NCI-H128 (cell line): ENCODE measurements at regions not wholly inside any gene's neighbourhood (a gene's known extent, or its start where the extent isn't known, plus 50 kb on each side); places are given as distances from the start of the nearest gene placed in this dataset.

Experiments used
- DNase-seq: peaks from one replicate; lab custom pipeline; 2025; ENCODE audit not compliant: unreplicated experiment; lab: John Stamatoyannopoulos, UW

DNA sequence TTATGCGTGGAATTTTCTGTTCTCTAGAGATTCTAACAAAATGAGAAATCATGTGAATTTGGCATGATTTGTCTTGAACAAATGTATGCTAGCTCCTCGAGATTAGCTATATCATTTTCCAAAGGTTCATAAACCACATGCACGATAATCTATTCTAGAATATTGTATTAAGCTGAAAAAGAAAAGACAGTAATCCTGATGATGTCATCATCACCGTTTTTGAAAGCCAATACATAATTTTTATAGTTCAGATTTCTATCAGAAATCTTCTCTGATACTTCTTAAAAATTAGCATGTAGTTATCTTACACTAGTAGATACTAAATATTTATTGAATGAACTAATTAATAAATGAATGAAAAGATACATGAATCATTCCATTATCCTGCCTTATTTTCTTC lies 111.2 kb downstream of the HAO1 start:
- no peak for DNase-seq

- DNase-seq, result no peak
Observed at GRCh38 chr20:7829776-7830175, 110.5 kb downstream of the HAO1 start.
